ENCODE measurements at regions not wholly inside any gene's neighbourhood (a gene's known extent, or its start where the extent isn't known, plus 50 kb on each side); places are given as distances from the start of the nearest gene placed in this dataset.
"Not testable (repeated sequence)": the region's sequence is repeated elsewhere in the genome, so short reads cannot be mapped to it uniquely, and the experiment has no call there.

DNA sequence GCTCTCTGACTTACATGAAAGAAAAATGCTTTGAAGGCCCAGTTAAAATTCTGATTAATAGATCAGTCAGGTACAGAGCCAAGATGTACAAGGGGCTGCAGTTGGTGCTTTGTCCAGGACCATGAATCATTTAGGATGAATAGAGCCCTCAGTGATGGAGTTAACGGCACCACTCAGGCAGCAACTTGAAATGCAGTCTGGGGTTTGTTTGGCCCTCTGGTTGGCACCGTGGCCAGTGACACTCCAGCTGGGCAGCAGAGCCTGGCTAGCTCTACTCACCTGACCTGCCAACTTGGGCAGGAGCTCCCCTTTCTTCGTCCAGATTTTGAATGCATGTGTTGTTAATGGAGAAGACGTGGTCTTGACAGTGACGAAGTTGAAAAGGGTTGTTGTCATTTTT lies 493.0 kb upstream of the ACVR2A start:
- DNase-seq: no peak

GRCh38 chr2:147348931-147349555 lies 495.8 kb upstream of the ACVR2A start:
- no peak for DNase-seq

DNA sequence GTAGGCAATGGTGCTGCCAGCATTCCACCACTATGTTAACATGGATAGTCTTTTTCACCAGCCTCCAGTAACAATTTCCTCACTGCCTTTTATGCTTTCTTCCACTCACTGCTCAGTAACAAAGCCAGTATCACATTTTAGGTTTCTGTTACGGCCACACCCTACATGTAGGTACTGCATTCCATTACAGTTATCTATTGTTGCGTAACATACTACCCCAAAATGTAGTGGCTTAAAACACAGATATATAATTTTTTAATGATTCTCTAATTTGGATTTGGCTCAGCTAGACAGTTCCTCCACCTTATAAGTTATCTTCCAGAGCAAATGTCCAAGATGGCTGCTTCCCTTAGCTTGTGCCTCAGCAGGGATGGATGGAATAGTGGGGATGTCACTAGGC lies 498.7 kb upstream of the ACVR2A start:
- no peak for DNase-seq

DNA sequence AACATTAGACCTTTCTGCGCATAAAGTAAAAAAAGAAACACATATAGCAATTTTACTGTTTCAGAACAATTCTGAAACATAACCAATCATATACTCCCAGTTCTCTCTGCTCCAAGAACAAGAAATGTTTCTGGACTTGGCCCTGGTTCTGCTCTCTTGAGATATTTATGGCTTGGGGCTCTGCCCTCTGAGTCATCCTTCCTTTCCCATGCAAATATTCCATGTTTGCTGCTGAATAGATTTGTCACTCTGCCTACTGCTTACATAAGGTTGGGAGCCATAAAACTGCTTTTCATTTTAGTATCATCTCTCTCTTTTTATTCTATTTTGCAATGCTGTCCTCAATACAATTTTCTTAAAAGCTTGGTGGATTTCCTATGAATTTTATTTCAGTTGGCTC lies 499.6 kb upstream of the ACVR2A start:
- no peak for DNase-seq

DNA sequence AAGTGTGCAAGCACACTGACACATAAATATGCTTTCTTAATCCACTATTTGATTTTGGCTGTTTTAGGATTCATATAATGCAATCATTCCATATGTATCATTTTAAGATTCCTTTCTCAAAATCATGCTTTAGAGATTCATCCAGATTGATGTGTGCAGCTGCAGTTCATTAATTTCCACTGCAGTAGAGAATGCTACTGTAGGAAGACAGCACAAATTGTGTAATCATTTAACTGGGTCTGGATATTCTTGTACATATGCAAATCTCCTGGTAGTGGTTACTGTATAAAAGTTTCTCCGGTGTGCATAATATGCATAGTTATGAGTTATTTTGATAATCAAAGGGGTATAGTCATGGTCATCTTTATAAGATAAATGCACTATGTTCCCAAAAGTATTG lies 502.5 kb upstream of the ACVR2A start:
- DNase-seq: no peak

DNA sequence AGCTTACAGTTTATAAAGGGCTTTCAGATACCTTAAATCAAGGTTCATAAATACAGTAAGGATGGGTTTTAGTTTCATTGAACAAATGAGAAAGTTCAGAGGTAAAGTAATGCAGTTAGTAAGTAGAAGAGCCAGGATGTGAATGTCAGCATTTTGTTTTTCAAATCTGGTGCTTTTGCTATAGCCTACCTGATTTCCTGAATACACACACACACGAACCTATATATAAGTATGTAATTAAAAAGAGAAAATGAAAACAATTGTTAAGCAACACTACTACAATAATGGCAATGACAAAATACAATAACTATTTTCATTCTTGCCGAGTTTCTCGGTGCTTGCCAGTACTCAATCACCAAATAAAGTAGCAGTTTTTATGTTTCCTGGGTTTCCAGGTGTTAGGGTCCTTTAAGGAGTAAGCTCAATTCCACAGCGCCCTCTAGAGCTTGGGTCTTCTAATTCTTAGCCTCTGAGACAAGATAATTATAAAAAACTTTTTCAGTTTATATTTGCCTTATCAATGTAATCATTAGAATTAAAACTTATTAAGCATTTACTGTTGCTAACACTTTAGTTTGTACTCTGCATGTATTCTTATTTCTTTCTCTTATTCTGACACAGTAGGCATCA lies 512.9 kb upstream of the ACVR2A start:
- no peak for DNase-seq

DNA sequence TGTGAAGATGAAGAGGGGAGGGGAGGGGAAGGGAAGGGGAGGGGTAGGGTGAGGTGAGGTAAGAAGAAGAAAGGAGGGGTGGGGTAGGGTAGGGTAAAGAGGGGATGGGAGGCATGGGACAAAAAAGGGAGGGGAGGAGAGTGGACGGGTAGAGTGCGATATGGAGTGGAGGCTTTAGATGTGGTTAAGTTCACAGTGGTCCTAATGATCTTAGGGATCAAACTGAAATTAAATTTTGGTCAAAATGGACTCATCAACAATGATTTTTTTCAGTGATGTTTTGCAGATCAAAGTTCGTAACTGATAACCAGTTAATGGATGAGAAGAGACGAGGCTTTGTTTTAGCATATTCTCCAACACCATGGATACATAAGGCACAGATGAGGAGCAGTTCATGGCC lies 513.9 kb upstream of the ACVR2A start:
- no peak for DNase-seq

- no peak for DNase-seq
These were observed 517.2 kb upstream of the ACVR2A start for GRCh38 chr2:147327613-147328012.

GRCh38 chr2:147325990-147326389 lies 518.8 kb upstream of the ACVR2A start:
- DNase-seq: no peak

GRCh38 chr2:147320146-147320545 lies 524.7 kb upstream of the ACVR2A start:
- DNase-seq: no peak

DNA sequence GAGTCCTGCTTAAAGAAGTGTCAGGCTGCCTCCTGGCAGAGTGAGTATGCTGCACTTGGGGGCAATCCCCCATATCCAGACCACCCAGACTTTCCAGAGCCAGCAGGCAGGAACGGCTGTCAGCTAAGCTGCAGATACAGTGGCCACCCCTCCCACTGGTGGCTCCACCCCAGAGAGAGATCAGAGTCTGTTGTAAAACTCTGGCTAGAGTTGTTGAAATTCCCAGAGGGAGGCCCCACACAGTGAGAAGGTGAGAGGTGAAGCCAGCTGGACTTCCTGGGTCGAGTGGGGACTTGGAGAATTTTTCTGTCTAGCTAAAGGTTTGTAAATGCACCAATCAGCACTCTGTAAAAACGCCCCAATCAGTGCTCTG lies 533.8 kb upstream of the ACVR2A start:
- no peak for DNase-seq

- DNase-seq: no peak
These were observed 534.3 kb upstream of the ACVR2A start for GRCh38 chr2:147310335-147311057.

DNA sequence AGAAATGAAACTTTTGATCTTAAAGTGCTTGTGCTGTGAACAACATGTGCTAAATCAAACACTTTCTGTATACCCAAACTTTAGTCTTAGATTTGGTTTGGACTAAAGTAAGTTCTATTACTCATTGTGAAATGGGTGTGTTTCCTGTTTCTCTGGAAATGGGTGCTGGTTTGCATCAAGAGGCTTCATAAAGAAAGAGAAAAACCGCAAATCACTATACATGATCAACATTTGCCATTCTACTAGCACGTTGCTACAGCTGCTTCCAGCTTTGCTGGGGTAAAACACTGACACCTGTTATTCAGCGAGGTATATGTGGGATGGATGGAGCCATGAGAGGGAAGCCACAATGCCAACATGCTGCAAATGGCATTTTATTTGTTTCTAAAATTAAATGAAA lies 547.0 kb upstream of the ACVR2A start:
- DNase-seq: no peak

DNA sequence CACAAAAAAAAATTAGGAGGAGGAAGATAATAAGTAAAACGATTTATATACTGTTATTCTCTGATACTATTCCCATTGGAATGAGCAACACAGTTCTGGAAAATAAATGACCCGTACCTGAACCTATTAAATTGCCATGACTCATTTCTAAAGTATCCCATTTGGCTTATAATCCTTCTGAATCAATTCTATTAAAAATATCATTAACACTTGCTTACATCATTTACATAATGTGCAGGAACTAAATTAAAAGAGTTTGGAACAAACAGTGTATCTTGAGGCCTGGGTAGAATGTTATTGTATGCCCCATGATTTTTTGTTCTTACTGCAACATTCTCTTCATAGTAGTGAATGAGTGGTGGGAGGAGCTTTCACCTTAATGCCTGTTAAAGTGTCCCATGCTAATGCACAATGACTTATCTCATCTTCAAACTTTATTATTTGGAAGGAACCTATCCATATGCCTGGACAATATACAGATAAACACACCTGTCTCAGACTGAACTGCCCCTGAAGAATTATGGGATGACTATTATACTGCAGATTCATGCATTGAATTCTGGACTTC lies 549.9 kb upstream of the ACVR2A start:
- no peak for DNase-seq

DNA sequence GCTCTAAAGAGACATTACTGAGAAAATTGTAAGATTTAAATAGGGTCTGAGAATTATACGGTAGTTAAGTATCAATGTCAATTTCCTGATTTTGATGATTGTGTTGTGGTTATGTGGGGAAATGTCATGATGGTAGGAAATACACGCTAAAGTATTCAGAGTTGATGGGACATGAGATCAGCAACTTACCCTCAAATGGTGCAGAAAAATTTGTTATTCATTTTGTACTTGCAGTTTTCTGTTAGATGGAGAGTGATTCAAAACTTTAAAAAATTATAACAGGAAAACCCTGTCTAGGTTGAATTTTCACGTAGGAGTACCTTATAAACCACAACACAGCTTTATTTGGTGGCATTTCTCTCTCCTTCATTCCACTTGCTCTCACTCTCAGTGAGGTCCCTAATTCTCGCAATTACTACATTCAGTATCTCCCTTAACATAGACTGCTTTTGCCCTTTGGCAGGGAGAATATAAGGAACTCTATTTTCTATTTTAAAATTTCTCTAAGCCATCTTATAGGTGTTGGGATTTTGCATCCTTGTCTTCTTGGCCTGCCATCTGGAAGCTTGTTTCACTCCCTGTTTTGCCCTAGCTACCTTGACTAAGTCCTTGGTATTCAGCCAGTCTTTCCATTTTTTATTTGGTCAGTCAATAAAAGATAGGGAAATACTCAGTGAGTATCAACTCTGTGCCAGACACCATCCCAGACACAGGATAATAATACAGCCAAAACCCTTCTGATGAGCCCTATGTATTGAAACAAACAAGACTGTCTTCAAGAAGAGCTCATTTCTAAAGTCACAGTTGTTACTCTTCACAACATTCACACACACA lies 550.6 kb upstream of the ACVR2A start:
- DNase-seq: no peak

DNA sequence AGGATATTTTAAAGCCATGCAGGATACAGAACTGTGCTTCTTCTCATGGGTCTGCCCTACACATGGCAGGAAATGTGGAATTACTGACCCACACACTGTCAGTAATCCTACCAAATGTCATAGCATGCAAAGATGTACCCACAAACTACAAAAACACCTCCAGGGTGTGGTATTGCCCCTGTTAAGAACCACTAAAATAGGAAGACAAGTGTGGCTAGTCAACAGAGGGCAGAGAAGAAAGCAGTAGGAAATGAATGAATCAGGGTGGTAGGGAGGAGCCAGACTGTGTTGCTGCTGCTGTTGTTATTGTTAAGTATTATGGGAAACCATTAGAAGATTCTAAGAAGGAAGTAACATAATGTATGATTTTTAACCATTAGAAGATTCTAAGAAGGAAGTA lies 556.7 kb upstream of the ACVR2A start:
- no peak for DNase-seq

GRCh38 chr2:147275943-147276342 lies 568.9 kb upstream of the ACVR2A start:
- DNase-seq: no peak

GRCh38 chr2:147273628-147274027 lies 571.2 kb upstream of the ACVR2A start:
- DNase-seq: no peak

DNA sequence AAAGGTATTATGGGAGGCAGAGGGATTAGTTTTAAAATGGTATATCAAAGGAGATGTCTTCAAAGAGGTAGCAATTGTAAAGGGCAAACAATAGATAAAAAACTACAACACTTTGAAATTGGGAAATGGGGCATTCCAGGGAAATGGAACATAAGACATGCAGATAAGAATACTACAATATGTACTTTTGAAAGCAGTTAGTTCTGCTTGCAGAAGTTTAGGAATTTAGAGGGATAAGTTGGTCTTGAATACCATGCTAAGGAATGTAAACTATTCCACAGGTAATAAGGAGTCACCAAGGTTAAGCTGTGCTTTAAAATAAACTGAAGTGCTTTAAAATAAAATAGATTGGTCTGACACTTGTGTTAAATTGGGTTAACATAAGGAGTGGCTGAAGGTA lies 571.7 kb upstream of the ACVR2A start:
- DNase-seq: no peak

GRCh38 chr2:147269581-147269980 lies 575.2 kb upstream of the ACVR2A start:
- DNase-seq: not testable (repeated sequence)

DNA sequence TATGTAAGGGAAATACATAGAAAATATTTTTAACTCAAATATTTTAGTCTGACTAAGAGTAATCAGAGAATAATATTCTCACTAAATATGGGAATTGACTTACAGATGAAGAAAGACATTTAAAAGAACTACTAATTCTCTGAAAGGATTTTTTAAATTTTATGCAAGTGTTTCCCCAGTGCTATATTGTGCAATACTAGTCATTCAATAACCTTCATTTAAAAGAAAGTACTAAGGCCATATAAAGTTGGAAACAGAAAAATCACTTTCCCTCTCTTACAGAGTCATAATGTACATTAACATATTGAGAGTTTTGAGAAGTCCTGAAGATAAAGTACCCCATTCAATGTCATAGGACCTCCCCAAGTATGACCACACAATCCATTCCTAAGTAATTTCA lies 584.6 kb upstream of the ACVR2A start:
- DNase-seq: no peak

DNA sequence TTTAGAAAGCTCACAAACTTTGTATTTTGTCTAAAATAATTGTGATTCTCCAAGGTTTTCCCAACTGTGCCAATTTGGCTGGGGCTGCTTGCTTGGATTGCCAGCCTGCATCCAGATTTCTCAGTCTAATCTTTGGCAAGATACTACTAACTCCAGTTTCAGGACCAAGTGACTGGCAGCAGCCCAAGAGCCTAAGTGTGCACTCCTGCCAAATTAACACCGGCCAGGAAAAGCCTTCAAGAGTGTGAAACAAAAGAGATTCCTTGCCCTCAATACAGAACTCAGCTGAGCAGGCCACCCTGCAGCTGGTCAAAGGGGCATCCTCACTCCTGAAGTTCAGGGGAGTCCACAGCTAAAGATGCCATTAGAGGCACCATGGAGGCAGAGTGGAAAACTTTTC lies 589.0 kb upstream of the ACVR2A start:
- no peak for DNase-seq

GRCh38 chr2:147250652-147251356 lies 594.0 kb upstream of the ACVR2A start:
- no peak for DNase-seq
